Activated CD8-positive, alpha-beta memory T cell treated with anti-CD3 and anti-CD28 coated beads, Interleukin-2, amount 50 U/mL, for 1 hour (primary cell): ENCODE measurements at regions not wholly inside any gene's neighbourhood (a gene's known extent, or its start where the extent isn't known, plus 50 kb on each side); places are given as distances from the start of the nearest gene placed in this dataset.

Experiments
- DNase-seq: peaks from one replicate; pipeline ENCODE4 v3.0.0-alpha.2; 2020; ENCODE audit errors: extremely low read depth

GRCh38 chr6:106035655-106036054, 50.5 kb upstream of the PRDM1 start:
- no peak for DNase-seq

GRCh38 chr6:106033806-106034205, 52.3 kb upstream of the PRDM1 start:
- no peak for DNase-seq

DNA sequence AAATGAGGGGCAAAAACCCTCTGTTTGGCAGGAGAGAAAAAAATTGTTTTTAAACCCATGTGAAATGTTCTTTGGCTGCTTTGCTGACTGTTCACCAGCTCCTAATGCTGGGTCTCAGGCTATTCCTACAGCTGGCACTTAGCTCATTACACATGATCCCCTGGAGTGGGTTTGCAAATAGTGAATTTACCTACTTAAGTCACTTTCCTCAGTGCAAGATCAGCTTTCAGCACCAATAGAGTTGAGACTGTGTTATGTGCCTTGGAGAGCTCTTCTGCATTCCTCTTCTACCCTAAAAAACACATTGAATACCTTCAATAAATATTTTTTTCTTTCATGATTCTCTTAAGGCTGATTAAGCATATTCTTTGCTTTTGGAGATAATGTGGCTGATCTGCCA, 58.4 kb upstream of the PRDM1 start:
- DNase-seq: no peak

GRCh38 chr6:106026748-106027715, 59.1 kb upstream of the PRDM1 start:
- DNase-seq: no peak

DNA sequence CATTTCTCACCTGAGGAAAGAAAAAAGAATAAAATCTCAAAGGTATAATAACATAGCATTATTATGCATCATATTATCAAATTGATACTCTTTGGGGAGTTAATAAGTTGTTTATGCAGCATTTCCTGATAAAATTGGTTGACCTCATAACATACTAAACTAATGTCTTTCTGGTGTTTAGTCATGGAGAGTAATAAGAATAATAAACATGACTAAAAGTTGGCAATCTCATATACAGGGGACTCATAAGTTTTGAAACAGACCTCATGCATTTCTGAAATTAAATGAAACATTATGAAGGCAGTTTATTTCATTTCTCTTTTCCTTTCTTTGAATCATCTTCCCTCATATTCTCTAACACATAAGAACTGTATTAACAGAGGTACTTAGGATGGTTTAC, 60.5 kb upstream of the PRDM1 start:
- DNase-seq: no peak

- no peak for DNase-seq
These were observed 63.3 kb upstream of the PRDM1 start for GRCh38 chr6:106022801-106023200.

GRCh38 chr6:106017454-106017853, 68.7 kb upstream of the PRDM1 start:
- no peak for DNase-seq

- no peak for DNase-seq
These were observed 71.2 kb upstream of the PRDM1 start for GRCh38 chr6:106014955-106015354.

GRCh38 chr6:106011476-106011875, 74.7 kb upstream of the PRDM1 start:
- DNase-seq: no peak

DNA sequence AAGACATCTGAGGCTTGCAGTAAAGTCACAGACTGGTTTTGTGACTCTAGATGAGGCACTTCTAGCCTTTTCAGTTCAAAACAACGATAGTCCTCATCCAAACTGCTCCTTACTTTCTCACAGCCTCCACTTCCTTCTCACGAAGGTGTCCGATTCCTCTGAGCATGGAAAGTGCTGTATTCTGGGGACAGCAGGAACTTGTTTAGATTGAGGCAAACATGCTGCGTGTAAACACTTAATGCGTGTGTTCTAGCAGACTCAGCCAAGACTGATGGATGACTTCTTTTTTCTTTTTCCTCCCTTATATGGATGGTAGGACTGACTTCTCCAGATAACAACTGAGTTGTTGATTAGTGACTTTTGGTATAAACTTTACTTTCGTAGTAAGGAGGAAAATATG, 80.2 kb upstream of the PRDM1 start:
- DNase-seq: no peak

DNA sequence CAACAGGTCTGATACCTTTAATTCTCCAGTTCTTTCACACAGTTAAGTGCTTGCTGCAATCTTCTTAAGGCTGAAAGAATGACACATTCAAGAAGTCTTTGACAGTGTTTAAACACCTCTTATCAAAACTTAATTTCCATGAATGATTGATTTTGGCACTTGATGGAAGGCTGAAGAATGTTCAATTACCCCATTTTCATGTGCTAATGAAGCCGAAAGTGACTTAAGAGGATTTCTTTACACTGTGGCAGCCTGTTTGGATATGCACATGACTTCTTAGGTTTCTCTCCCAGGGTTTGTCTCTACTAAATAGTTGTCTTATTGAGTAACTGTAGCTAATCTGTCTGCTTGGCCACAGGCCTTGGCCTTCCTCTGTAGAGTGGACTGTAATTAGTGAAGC, 81.1 kb upstream of the PRDM1 start:
- DNase-seq: no peak

- DNase-seq: no peak
These were observed 82.7 kb upstream of the PRDM1 start for GRCh38 chr6:106003268-106003987.

DNA sequence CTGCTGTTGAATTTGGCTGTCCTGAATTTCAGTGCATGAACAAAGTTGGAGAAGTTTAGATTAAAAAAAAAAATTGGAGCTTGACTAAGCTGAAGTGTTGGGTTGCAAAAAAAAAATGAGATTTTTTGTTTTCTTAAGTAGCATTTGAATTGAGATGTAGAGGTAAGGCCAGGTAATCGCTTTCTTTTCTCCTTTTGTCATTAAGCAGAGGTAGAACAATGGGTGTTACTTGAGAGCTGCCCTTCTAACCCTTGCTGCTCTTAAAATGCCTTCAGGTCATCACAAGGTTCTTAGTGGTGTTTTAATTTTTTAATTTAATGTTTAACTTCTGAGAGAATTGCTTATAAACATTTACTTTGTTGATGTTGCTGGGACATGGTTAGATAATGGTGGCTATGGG, 84.1 kb upstream of the PRDM1 start:
- no peak for DNase-seq

- no peak for DNase-seq
These were observed 85.2 kb upstream of the PRDM1 start for GRCh38 chr6:106000935-106001334.

- no peak for DNase-seq
These were observed 88.7 kb upstream of the PRDM1 start for GRCh38 chr6:105997482-105997881.

GRCh38 chr6:105995391-105995865, 90.7 kb upstream of the PRDM1 start:
- DNase-seq: no peak

- no peak for DNase-seq
These were observed 91.3 kb upstream of the PRDM1 start for GRCh38 chr6:105994591-105995390.

DNA sequence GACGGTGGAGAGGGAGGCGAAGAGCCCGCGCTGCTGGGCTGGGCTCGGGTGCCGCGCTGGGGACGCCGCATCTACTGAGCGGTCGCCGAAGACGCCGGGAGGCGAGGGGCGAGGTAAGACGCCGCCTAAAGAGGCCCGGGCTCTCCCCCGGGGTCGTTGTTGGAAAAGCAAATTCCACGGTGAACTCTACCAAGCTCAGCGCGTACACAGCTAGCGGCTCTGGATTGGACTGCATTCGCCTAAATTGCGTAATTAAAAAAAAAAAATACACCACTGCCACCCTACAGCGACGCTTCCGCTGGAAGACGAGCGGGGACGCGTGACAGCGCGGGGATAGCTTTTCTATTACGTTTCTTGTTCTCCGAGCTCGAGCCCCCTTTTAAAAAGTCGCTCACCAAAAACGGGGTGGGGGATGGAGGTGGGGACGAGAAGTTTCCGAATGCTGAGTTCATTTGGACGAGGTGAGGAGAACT, 92.0 kb upstream of the PRDM1 start:
- no peak for DNase-seq

- no peak for DNase-seq
These were observed 92.6 kb upstream of the PRDM1 start for GRCh38 chr6:105993341-105994117.

DNA sequence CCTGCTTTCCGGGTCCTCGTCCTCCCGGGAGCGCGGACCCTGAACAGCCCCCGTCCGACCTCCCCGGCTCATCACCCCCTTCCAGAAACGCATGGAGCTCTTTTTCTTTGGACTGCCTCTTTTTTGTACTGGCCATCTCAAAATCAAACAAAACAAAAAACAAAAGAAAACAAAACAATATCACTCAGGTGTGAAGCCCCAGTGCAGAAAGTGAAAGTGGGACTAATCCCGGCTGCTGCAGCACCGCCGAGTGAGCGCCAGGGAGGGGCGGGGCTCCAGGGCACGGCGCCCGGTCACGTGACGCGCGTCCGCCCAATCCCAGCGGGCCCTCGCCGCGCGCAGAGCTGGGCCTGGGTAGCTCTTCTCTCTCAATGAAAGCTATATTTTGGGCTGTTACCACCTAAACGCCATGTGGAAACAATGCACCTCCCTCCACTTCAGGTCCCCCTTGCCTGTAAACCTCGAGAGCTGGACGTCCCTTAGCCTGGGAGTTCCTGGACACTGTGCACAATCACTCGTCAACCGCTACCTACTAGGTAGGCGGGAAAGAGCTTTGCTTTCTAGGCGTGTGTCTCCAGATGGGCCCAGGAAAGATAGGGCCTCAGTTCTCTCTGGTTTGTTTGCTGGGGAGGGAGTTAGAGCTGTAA, 93.7 kb upstream of the PRDM1 start:
- DNase-seq: peak; percentile 51
